ENCODE measurements at regions not wholly inside any gene's neighbourhood (a gene's known extent, or its start where the extent isn't known, plus 50 kb on each side); places are given as distances from the start of the nearest gene placed in this dataset.

- no peak for ATAC-seq
- H3K79me2 ChIP-seq (ENCODE audit: control insufficient read depth, insufficient read depth, low read length), result no peaks in the 10 kb centered on the region
- TF ChIP-seq HES1 (IDR thresholded peaks at IDR 0.05; ENCODE audit: low read depth), result no peak
- TF ChIP-seq CBX3 (IDR thresholded peaks at IDR 0.05; ENCODE audit: borderline replicate concordance in 1 of 2, low read length in 2 of 2), result 0 out of 3 replicates have a peak, but pooled peaks of 1 of the 2 experiments have one; percentile 49
- peak; percentile 47 for TF ChIP-seq ZNF280A (IDR thresholded peaks at IDR 0.05; ENCODE audit: low read depth, partially characterized antibody)
- TF ChIP-seq CUX1 (CRISPR knock-in tag; IDR thresholded peaks at IDR 0.05), result no peak
- TF ChIP-seq ZNF133 (CRISPR knock-in tag; IDR thresholded peaks at IDR 0.05), result no peak
- no peak for TF ChIP-seq KAT8 (IDR thresholded peaks at IDR 0.05; ENCODE audit: low read depth)
- no peak for TF ChIP-seq SAFB (IDR thresholded peaks at IDR 0.05; ENCODE audit: borderline replicate concordance, low read depth, low read length)
- no peak for TF ChIP-seq MITF (IDR thresholded peaks at IDR 0.05)
- TF ChIP-seq ETS1 (conservative IDR thresholded peaks at IDR 0.05; ENCODE audit: control insufficient read depth, low read depth, low read length), result no peak
- TF ChIP-seq TRIM28 (IDR thresholded peaks at IDR 0.05), result peak; percentile 77; the same call in 1 of the 2 replicates
- TF ChIP-seq HLTF (IDR thresholded peaks at IDR 0.05), result 0 out of 2 replicates have a peak, but pooled peaks have one; percentile 59
- no peaks in the 10 kb centered on the region; the same call in 1 of the 2 replicates for H3K9me3 ChIP-seq (replicated peaks; ENCODE audit: control insufficient read depth, insufficient read depth, low read depth, low read length)
- BruUV-seq (replicated peaks), result no TSS peak
- 0% methylated on average over 2 of the region's 2 CpGs for WGBS (ENCODE audit: insufficient coverage, low coverage, missing lambda C conversion rate)
- in situ Hi-C loops (cut with MboI) (no loop called here), intact Hi-C loops (cut with micrococcal nuclease) (no loop called here)
- H3K4me2 ChIP-seq (ENCODE audit: insufficient read depth, low read length), result no peak overlapping the region
- H3K27ac ChIP-seq (ENCODE audit: extremely low read depth, low read depth, low read length), result no peak overlapping the region
- no peaks in the 10 kb centered on the region for H4K20me1 ChIP-seq (replicated peaks; ENCODE audit: control insufficient read depth, insufficient read depth, low read length)
- no peaks in the 10 kb centered on the region for H3K4me1 ChIP-seq (replicated peaks in 1 of 2; ENCODE audit: control insufficient read depth in 2 of 2, insufficient read depth in 2 of 2, low read length in 2 of 2)
- no peak overlapping the region for H3K4me3 ChIP-seq
- FAIRE-seq, result no peak
- no peaks in the 10 kb centered on the region for H3K9me1 ChIP-seq (ENCODE audit: control insufficient read depth, insufficient read depth, low read length)
- CTCF ChIA-PET (ENCODE audit: low intra/inter-chr PET ratio), result no interaction called here
- no peak overlapping the region for H2AFZ ChIP-seq (ENCODE audit: low read depth, low read length)
- no peaks in the 10 kb centered on the region for H3K36me3 ChIP-seq (ENCODE audit: control insufficient read depth, insufficient read depth, low read length)
- H3K27me3 ChIP-seq (ENCODE audit: control insufficient read depth in 2 of 2, insufficient read depth in 2 of 2, low read length in 2 of 2), result no peaks in the 10 kb centered on the region
- no peak overlapping the region for H3K9ac ChIP-seq (ENCODE audit: insufficient read depth in 1 of 2, low read depth in 2 of 2, low read length in 2 of 2)
- POLR2A ChIA-PET, result interaction anchor here (0.8 kb wide), 1 partner anchor 43 kb away, joined by 4 read pairs; no protein-coding TSS in a partner anchor
- no peak for DNase-seq (ENCODE audit: extremely low read depth in 1 of 4, low spot score in 3 of 4)
Measured at GRCh38 chrX:39029221-39029620, 228.0 kb downstream of the MID1IP1 start.
